Activated CD8-positive, alpha-beta T cell treated with anti-CD3 and anti-CD28 coated beads for 36 hours (primary cell): ENCODE measurements at regions not wholly inside any gene's neighbourhood (a gene's known extent, or its start where the extent isn't known, plus 50 kb on each side); places are given as distances from the start of the nearest gene placed in this dataset.

Experiments
- ATAC-seq: fragments of 200-7000 bp; cut with Tn5 transposase; one replicate; pipeline ENCODE4 v1.10.0; 2021; ENCODE audit warnings: mild to moderate bottlenecking, moderate library complexity
- CTCF ChIA-PET: fragments of 350-600 bp; sonication (Branson Sonifier 250); formaldehyde crosslinking; loops from one replicate; lab custom pipeline; 2021; ENCODE audit warnings: antibody characterized with exemption; lab: Charles Lee
- POLR2A ChIA-PET: fragments of 350-600 bp; sonication (Branson Sonifier 250); formaldehyde crosslinking; loops from one replicate; lab custom pipeline; 2021; ENCODE audit warnings: antibody characterized with exemption; lab: Charles Lee
- DNase-seq: peaks from one replicate; pipeline ENCODE4 v3.0.0-alpha.2; 2020
- H3K27ac Mint-ChIP-seq: one replicate; pipeline ENCODE4 v1.8.0; 2021; ENCODE audit warnings: mild to moderate bottlenecking, mixed read lengths
- H3K27me3 Mint-ChIP-seq: one replicate; pipeline ENCODE4 v1.8.0; 2021; ENCODE audit warnings: mixed read lengths
- H3K36me3 Mint-ChIP-seq: one replicate; pipeline ENCODE4 v1.8.0; 2021; ENCODE audit warnings: low read depth, mixed read lengths
- H3K4me1 Mint-ChIP-seq: one replicate; pipeline ENCODE4 v1.8.0; 2021; ENCODE audit warnings: low read depth, mixed read lengths
- H3K4me3 Mint-ChIP-seq: one replicate; pipeline ENCODE4 v1.8.0; 2021; ENCODE audit warnings: mild to moderate bottlenecking, moderate library complexity, mixed read lengths
- H3K9me3 Mint-ChIP-seq: one replicate; pipeline ENCODE4 v1.8.0; 2021; ENCODE audit warnings: mixed read lengths
- CTCF ChIP-seq: fragments of 200-600 bp; IDR thresholded peaks from one replicate; pipeline ENCODE4 v1.8.0; 2022; ENCODE audit warnings: antibody characterized with exemption, mild to moderate bottlenecking
- intact Hi-C: fragments of 100-400 bp; cut with micrococcal nuclease; formaldehyde crosslinking; loops from one replicate; pipeline ENCODE4 v1.10.0; 2022

DNA sequence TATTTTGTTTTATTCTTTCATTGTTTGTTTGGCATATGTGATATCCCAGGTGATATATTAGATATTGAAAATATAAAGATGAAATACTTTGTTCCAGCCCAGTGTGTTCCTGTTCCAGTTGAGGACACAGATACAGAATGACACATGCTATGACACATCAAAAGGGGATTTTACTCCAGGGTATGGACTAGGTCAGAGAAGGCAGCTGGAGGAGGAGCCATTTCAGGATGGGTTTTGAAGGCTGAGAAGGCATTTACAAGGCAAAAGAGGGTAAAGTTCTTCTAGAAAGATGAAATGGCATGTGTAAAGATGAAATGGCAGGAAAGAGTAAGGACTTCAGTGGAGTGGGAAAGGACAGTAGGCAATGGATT, 163.8 kb downstream of the ZIC1 start:
- ATAC-seq (no peak), DNase-seq (no peak)
- H3K36me3 Mint-ChIP-seq: no peaks in the 10 kb centered on the region
- H3K4me3 Mint-ChIP-seq: no peak overlapping the region
- TF ChIP-seq CTCF: no peak
- no peaks in the 10 kb centered on the region for H3K27me3 Mint-ChIP-seq
- POLR2A ChIA-PET: no interaction called here
- H3K9me3 Mint-ChIP-seq: peaks cover 6% of the 10 kb centered on the region
- H3K4me1 Mint-ChIP-seq: no peaks in the 10 kb centered on the region
- intact Hi-C loops: no loop called here
- CTCF ChIA-PET: no interaction called here
- H3K27ac Mint-ChIP-seq: no peak overlapping the region

- DNase-seq (no peak), ATAC-seq (no peak)
- Mint-ChIP-seq H3K36me3 (no peaks in the 10 kb centered on the region), H3K27ac (no peak overlapping the region), H3K4me1 (no peaks in the 10 kb centered on the region), H3K4me3 (no peak overlapping the region), H3K27me3 (no peaks in the 10 kb centered on the region), H3K9me3 (peaks cover 6% of the 10 kb centered on the region)
- intact Hi-C loops: no loop called here
- TF ChIP-seq CTCF: no peak
- ChIA-PET POLR2A (no interaction called here), CTCF (no interaction called here)
Measured at GRCh38 chr3:147574621-147575020, 165.5 kb downstream of the ZIC1 start.

DNA sequence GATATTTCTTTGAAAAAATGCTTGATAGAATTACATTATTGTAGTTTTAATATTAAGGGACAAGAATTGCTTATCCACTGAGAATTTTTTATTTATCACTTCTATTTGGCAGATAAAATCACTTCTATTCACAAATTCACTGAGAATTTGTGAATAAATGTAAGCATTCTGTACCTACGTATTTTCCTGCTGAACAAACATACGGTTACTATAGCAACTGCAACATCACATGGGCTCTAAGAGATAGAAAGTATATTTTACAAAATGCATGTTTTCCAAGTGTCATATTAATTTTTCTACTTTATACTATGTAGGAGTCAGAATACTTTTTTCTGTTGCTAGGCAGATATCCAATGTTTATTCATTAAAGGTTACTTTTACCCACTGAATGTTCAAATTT, 166.2 kb downstream of the ZIC1 start:
- CTCF ChIA-PET: no interaction called here
- no peak for TF ChIP-seq CTCF
- H3K4me3 Mint-ChIP-seq: no peak overlapping the region
- peaks cover 6% of the 10 kb centered on the region for H3K9me3 Mint-ChIP-seq
- DNase-seq: no peak
- H3K4me1 Mint-ChIP-seq: no peaks in the 10 kb centered on the region
- no peak overlapping the region for H3K27ac Mint-ChIP-seq
- POLR2A ChIA-PET: no interaction called here
- no peak for ATAC-seq
- H3K27me3 Mint-ChIP-seq: no peaks in the 10 kb centered on the region
- H3K36me3 Mint-ChIP-seq: no peaks in the 10 kb centered on the region
- intact Hi-C loops: no loop called here

GRCh38 chr3:147582642-147583041, 173.5 kb downstream of the ZIC1 start:
- Mint-ChIP-seq H3K9me3 (peaks cover 4% of the 10 kb centered on the region), H3K4me1 (no peaks in the 10 kb centered on the region), H3K36me3 (no peaks in the 10 kb centered on the region), H3K4me3 (no peak overlapping the region), H3K27ac (no peak overlapping the region), H3K27me3 (no peaks in the 10 kb centered on the region)
- no peak for DNase-seq
- CTCF ChIA-PET: no interaction called here
- ATAC-seq: no peak
- intact Hi-C loops: no loop called here
- TF ChIP-seq CTCF: no peak
- POLR2A ChIA-PET: no interaction called here

GRCh38 chr3:147589016-147589415, 179.9 kb downstream of the ZIC1 start:
- DNase-seq: no peak

More at GRCh38 chr3:147589016-147589415, 179.9 kb downstream of the ZIC1 start:
- no peak for TF ChIP-seq CTCF
- Mint-ChIP-seq H3K27me3 (no peaks in the 10 kb centered on the region), H3K4me3 (no peak overlapping the region), H3K4me1 (no peaks in the 10 kb centered on the region), H3K36me3 (no peaks in the 10 kb centered on the region), H3K27ac (no peak overlapping the region), H3K9me3 (peaks cover 2% of the 10 kb centered on the region)
- intact Hi-C loops: no loop called here
- ATAC-seq: no peak
- CTCF ChIA-PET: no interaction called here
- POLR2A ChIA-PET: no interaction called here
